SK-N-SH treated with all-trans-retinoic acid at 6 μM for 48 hours (cell line): ENCODE measurements at regions not wholly inside any gene's neighbourhood (a gene's known extent, or its start where the extent isn't known, plus 50 kb on each side); places are given as distances from the start of the nearest gene placed in this dataset.

ENCODE experiments used
- ARNTL ChIP-seq: fragments of 450-650 bp; formaldehyde crosslinking; IDR thresholded peaks from 2 replicates; pipeline ENCODE4 v1.5.0; 2020; ENCODE audit warnings: low read depth, mild to moderate bottlenecking, moderate library complexity, borderline replicate concordance
- CSDC2 ChIP-seq: fragments of 250-450 bp; sonication (Bioruptor Pico); IDR thresholded peaks from 2 replicates; pipeline ENCODE4 v1.5.0; 2020; ENCODE audit warnings: mild to moderate bottlenecking, moderate library complexity
- PATZ1 ChIP-seq: fragments of 250-450 bp; sonication (Bioruptor Pico); IDR thresholded peaks from 2 replicates; pipeline ENCODE4 v1.8.0; 2020; ENCODE audit warnings: mild to moderate bottlenecking, moderate library complexity, borderline replicate concordance
- RARB ChIP-seq: fragments of 250-450 bp; sonication (Bioruptor Pico); IDR thresholded peaks from 2 replicates; pipeline ENCODE4 v1.8.0; 2021; ENCODE audit warnings: mild to moderate bottlenecking, moderate library complexity
- TOX ChIP-seq: fragments of 250-450 bp; sonication (Bioruptor Pico); IDR thresholded peaks from 2 replicates; pipeline ENCODE4 v1.8.0; 2021; ENCODE audit warnings: mild to moderate bottlenecking, moderate library complexity, borderline replicate concordance
- ZC3H10 ChIP-seq: fragments of 250-450 bp; sonication (Bioruptor Pico); IDR thresholded peaks from 2 replicates; pipeline ENCODE4 v1.5.1; 2021; ENCODE audit warnings: mild to moderate bottlenecking, moderate library complexity
- ZFP3 ChIP-seq: fragments of 250-450 bp; sonication (Bioruptor Pico); IDR thresholded peaks from 2 replicates; pipeline ENCODE4 v1.5.0; 2020; ENCODE audit warnings: mild to moderate bottlenecking, moderate library complexity
- ZFP30 ChIP-seq: fragments of 450-650 bp; formaldehyde crosslinking; IDR thresholded peaks from 2 replicates; pipeline ENCODE4 v1.5.0; 2022; ENCODE audit warnings: mild to moderate bottlenecking, moderate library complexity
- ZNF70 ChIP-seq: fragments of 450-650 bp; formaldehyde crosslinking; IDR thresholded peaks from 2 replicates; pipeline ENCODE4 v1.5.0; 2020; ENCODE audit warnings: mild to moderate bottlenecking, moderate library complexity

- no peak for TF ChIP-seq ZNF70 (CRISPR knock-in tag)
- no peak for TF ChIP-seq ZFP30 (CRISPR knock-in tag)
- no peak for TF ChIP-seq ZC3H10 (CRISPR knock-in tag)
- TF ChIP-seq ARNTL (CRISPR knock-in tag) = no peak
- TF ChIP-seq RARB (CRISPR knock-in tag) = no peak
- no peak for TF ChIP-seq ZFP3 (CRISPR knock-in tag)
- TF ChIP-seq CSDC2 (CRISPR knock-in tag) = no peak
- TF ChIP-seq PATZ1 (CRISPR knock-in tag) = no peak
- no peak for TF ChIP-seq TOX (CRISPR knock-in tag)
Observed at GRCh38 chr10:120011359-120012130, 119.0 kb downstream of the SEC23IP start.
